HG02981 (cell line): ENCODE measurements at regions not wholly inside any gene's neighbourhood (a gene's known extent, or its start where the extent isn't known, plus 50 kb on each side); places are given as distances from the start of the nearest gene placed in this dataset.
A peak's percentile ranks its signal among the peaks of the same experiment; 100 is the strongest.
"Not testable (repeated sequence)": the region's sequence is repeated elsewhere in the genome, so short reads cannot be mapped to it uniquely, and the experiment has no call there.

Experiments used
- ATAC-seq: cut with Tn5 transposase; IDR thresholded peaks from one replicate; pipeline ENCODE4 v1.9.1; 2021; ENCODE audit warnings: mild to moderate bottlenecking, moderate library complexity; ENCODE audit not compliant: unreplicated experiment

- peak; percentile 96 for ATAC-seq
These were observed 65.6 kb downstream of the UFM1 start for GRCh38 chr13:38415233-38415632.

- ATAC-seq, result no peak
These were observed 67.6 kb downstream of the UFM1 start for GRCh38 chr13:38417241-38417640.

GRCh38 chr13:38417727-38418126 is 68.1 kb downstream of the UFM1 start:
- ATAC-seq, result peak; percentile 62

GRCh38 chr13:38418286-38418685 is 68.6 kb downstream of the UFM1 start:
- ATAC-seq, result no peak

GRCh38 chr13:38419312-38419873 is 69.7 kb downstream of the UFM1 start:
- no peak for ATAC-seq

GRCh38 chr13:38421590-38422560 is 72.2 kb downstream of the UFM1 start:
- ATAC-seq, result no peak

GRCh38 chr13:38429916-38430315 is 80.3 kb downstream of the UFM1 start:
- no peak for ATAC-seq

GRCh38 chr13:38430796-38431195 is 81.1 kb downstream of the UFM1 start:
- ATAC-seq, result no peak

GRCh38 chr13:38440666-38441065 is 91.0 kb downstream of the UFM1 start:
- no peak for ATAC-seq

GRCh38 chr13:38444904-38445303 is 95.3 kb downstream of the UFM1 start:
- no peak for ATAC-seq

GRCh38 chr13:38452656-38453055 is 103.0 kb downstream of the UFM1 start:
- ATAC-seq, result no peak

GRCh38 chr13:38462605-38463004 is 113.0 kb downstream of the UFM1 start:
- no peak for ATAC-seq

GRCh38 chr13:38463048-38463447 is 113.4 kb downstream of the UFM1 start:
- ATAC-seq, result no peak

GRCh38 chr13:38472411-38472810 is 122.8 kb downstream of the UFM1 start:
- ATAC-seq, result not testable (repeated sequence)

- ATAC-seq, result no peak
These were observed 123.7 kb downstream of the UFM1 start for GRCh38 chr13:38473305-38473704.

- no peak for ATAC-seq
These were observed 128.0 kb downstream of the UFM1 start for GRCh38 chr13:38477676-38478075.

- ATAC-seq, result no peak
These were observed 134.0 kb downstream of the UFM1 start for GRCh38 chr13:38483623-38484022.

- ATAC-seq, result no peak
These were observed 141.0 kb downstream of the UFM1 start for GRCh38 chr13:38490657-38491056.

- no peak for ATAC-seq
These were observed 144.8 kb downstream of the UFM1 start for GRCh38 chr13:38494445-38494844.

GRCh38 chr13:38496917-38497316 is 147.3 kb downstream of the UFM1 start:
- no peak for ATAC-seq

- no peak for ATAC-seq
These were observed 148.6 kb downstream of the UFM1 start for GRCh38 chr13:38498271-38498670.

GRCh38 chr13:38514575-38514974 is 164.9 kb downstream of the UFM1 start:
- no peak for ATAC-seq
